Fibroblast of lung (primary cell): ENCODE measurements at regions not wholly inside any gene's neighbourhood (a gene's known extent, or its start where the extent isn't known, plus 50 kb on each side); places are given as distances from the start of the nearest gene placed in this dataset.

Experiments used
- DNase-seq, 2 donors: peaks; one replicate each; pipeline versions ENCODE4 v3.0.0 to v3.0.0-alpha.2; 2010; ENCODE audit warnings: low read depth in 2 of 2
- H2AFZ ChIP-seq: 2 replicates; pipeline ENCODE4 v1.5.1; 2012; ENCODE audit warnings: low read length, control low read depth, inconsistent platforms
- H3K27ac ChIP-seq: 2 replicates; pipeline ENCODE4 v1.5.1; 2011; ENCODE audit warnings: low read length, control low read depth; ENCODE audit not compliant: insufficient read depth
- H3K27me3 ChIP-seq: 2 replicates; pipeline ENCODE4 v1.5.1; 2011; ENCODE audit warnings: mild to moderate bottlenecking, low read length; ENCODE audit not compliant: control insufficient read depth, insufficient read depth
- H3K36me3 ChIP-seq: 2 replicates; pipeline ENCODE4 v1.5.1; 2011; ENCODE audit warnings: low read length; ENCODE audit not compliant: control insufficient read depth, insufficient read depth
- H3K4me1 ChIP-seq: 2 replicates; pipeline ENCODE4 v1.5.1; 2011; ENCODE audit warnings: low read length; ENCODE audit not compliant: control insufficient read depth, insufficient read depth; ENCODE audit errors: extremely low read depth
- H3K4me2 ChIP-seq: 2 replicates; pipeline ENCODE4 v1.5.1; 2011; ENCODE audit warnings: low read length, control low read depth; ENCODE audit not compliant: insufficient read depth; ENCODE audit errors: extremely low read depth
- H3K4me3 ChIP-seq, 4 experiments: fragments of 200-600 bp in 1 of 4; sonication (generic) in 1 of 4; replicated peaks in 1 of 4; 2 replicates each; pipeline ENCODE4 v1.5.1; 2011 to 2016; ENCODE audit warnings: low read length in 4 of 4, low read depth in 3 of 4, mild to moderate bottlenecking in 3 of 4, control low read depth in 2 of 4, inconsistent platforms in 1 of 4, mixed read lengths in 1 of 4; ENCODE audit not compliant: insufficient read depth in 1 of 4; ENCODE audit errors: control extremely low read depth in 1 of 4
- H3K79me2 ChIP-seq: 2 replicates; pipeline ENCODE4 v1.5.1; 2012; ENCODE audit warnings: mild to moderate bottlenecking, low read length, inconsistent platforms; ENCODE audit not compliant: control insufficient read depth, insufficient read depth
- H3K9ac ChIP-seq: 2 replicates; pipeline ENCODE4 v1.5.1; 2011; ENCODE audit warnings: mild to moderate bottlenecking, low read length, control low read depth; ENCODE audit not compliant: insufficient read depth
- H3K9me3 ChIP-seq: 2 replicates; pipeline ENCODE4 v1.5.1; 2012; ENCODE audit warnings: low read depth, low read length; ENCODE audit not compliant: control insufficient read depth, insufficient read depth
- H4K20me1 ChIP-seq: 2 replicates; pipeline ENCODE4 v1.5.1; 2011; ENCODE audit warnings: low read length; ENCODE audit not compliant: control insufficient read depth, insufficient read depth; ENCODE audit errors: extremely low read depth
- CTCF ChIP-seq, 2 donors: IDR thresholded peaks in 1 of 2; conservative IDR thresholded peaks in 1 of 2; 1 replicate in 1 of 2; 2 replicates in 1 of 2; pipeline ENCODE4 v1.5.1; 2011 to 2012; ENCODE audit warnings: low read length in 2 of 2, control low read depth in 1 of 2, inconsistent platforms in 1 of 2, low read depth in 1 of 2, mild to moderate bottlenecking in 1 of 2
- EZH2 ChIP-seq: IDR thresholded peaks from 2 replicates; pipeline ENCODE4 v1.5.1; 2012; ENCODE audit warnings: low read length, control low read depth, mild to moderate bottlenecking; ENCODE audit errors: missing control alignments

DNA sequence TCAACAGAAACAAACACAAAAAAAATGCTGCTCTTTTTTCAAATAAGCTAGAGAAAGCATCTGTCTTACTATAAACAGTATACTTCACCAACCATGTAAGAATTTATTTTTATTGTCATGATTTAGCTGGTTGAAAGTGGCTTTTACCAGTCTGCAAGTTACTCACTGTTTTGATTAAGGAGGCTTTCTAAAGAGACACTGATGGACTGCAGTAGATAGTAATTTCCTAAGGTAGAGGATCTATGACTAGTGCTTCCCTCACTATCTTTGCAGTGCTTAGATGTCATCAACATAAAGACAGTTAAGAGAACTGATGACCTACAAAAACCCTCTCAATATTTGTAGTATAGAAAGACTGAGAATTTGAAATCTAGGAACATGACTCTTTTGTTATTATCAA lies 846.2 kb upstream of the AGA start:
- H3K4me1 ChIP-seq = no peaks in the 10 kb centered on the region
- no peak overlapping the region for H2AFZ ChIP-seq
- no peaks in the 10 kb centered on the region for H3K27me3 ChIP-seq
- no peak for DNase-seq
- no peak overlapping the region for H3K27ac ChIP-seq
- H3K79me2 ChIP-seq = no peaks in the 10 kb centered on the region
- H3K9me3 ChIP-seq = no peaks in the 10 kb centered on the region
- H3K4me2 ChIP-seq = no peak overlapping the region
- H3K9ac ChIP-seq = no peak overlapping the region
- TF ChIP-seq EZH2 = no peak
- TF ChIP-seq CTCF (conservative IDR thresholded peaks at IDR 0.05 in 1 of 2, IDR thresholded peaks at IDR 0.05 in 1 of 2; ENCODE audit: low read depth in 1 of 2, low read length in 2 of 2) = no peak
- H4K20me1 ChIP-seq = no peaks in the 10 kb centered on the region
- no peak overlapping the region for H3K4me3 ChIP-seq
- H3K36me3 ChIP-seq = no peaks in the 10 kb centered on the region

DNA sequence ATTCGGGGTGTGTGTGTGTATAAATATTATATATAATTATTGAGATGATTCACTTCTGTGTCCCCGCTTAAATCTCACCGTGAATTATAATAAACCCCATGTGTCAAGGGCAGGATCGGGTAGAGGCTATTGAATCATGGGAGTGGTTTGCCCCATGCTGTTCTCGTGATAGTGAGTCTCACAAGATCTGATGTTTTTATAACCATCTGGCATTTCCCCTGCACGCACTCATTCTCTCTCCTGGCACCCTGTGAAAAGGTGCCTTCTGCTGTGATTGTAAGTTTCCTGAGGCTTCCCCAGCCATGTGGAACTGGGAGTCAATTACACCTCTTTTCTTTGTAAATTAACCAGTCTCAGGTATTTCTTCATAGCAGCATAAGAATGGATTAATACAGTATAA lies 851.4 kb upstream of the AGA start:
- Histone ChIP-seq H3K4me1 (no peaks in the 10 kb centered on the region), H3K27me3 (no peaks in the 10 kb centered on the region), H4K20me1 (no peaks in the 10 kb centered on the region), H3K9ac (no peak overlapping the region), H3K4me3 (no peak overlapping the region), H2AFZ (no peak overlapping the region), H3K9me3 (no peaks in the 10 kb centered on the region), H3K4me2 (no peak overlapping the region), H3K36me3 (no peaks in the 10 kb centered on the region), H3K27ac (no peak overlapping the region), H3K79me2 (no peaks in the 10 kb centered on the region)
- TF ChIP-seq EZH2 (no peak), CTCF (conservative IDR thresholded peaks at IDR 0.05 in 1 of 2, IDR thresholded peaks at IDR 0.05 in 1 of 2; ENCODE audit: low read depth in 1 of 2, low read length in 2 of 2) (no peak)
- DNase-seq = no peak

DNA sequence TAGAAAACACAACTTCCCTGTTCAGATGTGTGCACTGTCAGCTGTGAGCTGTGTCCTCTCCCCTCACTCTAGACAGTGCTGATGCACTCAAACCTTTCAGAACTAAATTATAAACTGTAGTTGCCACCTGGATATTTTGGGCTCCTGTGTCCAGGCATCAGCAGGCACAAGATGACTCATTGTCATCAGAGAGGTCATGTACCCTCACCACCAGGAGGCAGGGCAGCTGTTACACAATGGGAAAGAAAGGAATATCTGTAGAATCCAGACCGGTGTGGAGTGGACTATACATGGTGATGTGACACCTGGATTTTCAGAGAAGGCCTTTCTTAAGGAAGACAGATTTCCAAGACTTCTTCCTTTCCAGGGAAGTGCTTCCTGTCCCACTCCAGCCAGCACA lies 854.4 kb upstream of the AGA start:
- no peaks in the 10 kb centered on the region for H3K36me3 ChIP-seq
- no peak overlapping the region for H3K4me3 ChIP-seq
- H3K9me3 ChIP-seq = no peaks in the 10 kb centered on the region
- no peaks in the 10 kb centered on the region for H3K4me1 ChIP-seq
- no peak overlapping the region for H2AFZ ChIP-seq
- no peak overlapping the region for H3K27ac ChIP-seq
- DNase-seq = no peak
- H4K20me1 ChIP-seq = no peaks in the 10 kb centered on the region
- H3K79me2 ChIP-seq = no peaks in the 10 kb centered on the region
- H3K4me2 ChIP-seq = no peak overlapping the region
- H3K27me3 ChIP-seq = no peaks in the 10 kb centered on the region
- H3K9ac ChIP-seq = no peak overlapping the region
- TF ChIP-seq EZH2 = no peak
- no peak for TF ChIP-seq CTCF (conservative IDR thresholded peaks at IDR 0.05 in 1 of 2, IDR thresholded peaks at IDR 0.05 in 1 of 2; ENCODE audit: low read depth in 1 of 2, low read length in 2 of 2)
